PC-9 (cell line): ENCODE measurements at regions not wholly inside any gene's neighbourhood (a gene's known extent, or its start where the extent isn't known, plus 50 kb on each side); places are given as distances from the start of the nearest gene placed in this dataset.
"Not testable (repeated sequence)": the region's sequence is repeated elsewhere in the genome, so short reads cannot be mapped to it uniquely, and the experiment has no call there.

Experiments used
- BruUV-seq: library from RNA; stranded (reverse); fragments of 400-500 nt; replicated peaks from 2 replicates; lab custom pipeline; 2021; lab: Mats Ljungman, UMichigan
- CTCF ChIA-PET: fragments of 300-600 bp; sonication (Branson Sonifier 250); formaldehyde crosslinking; loops from one replicate; lab custom pipeline; 2022; ENCODE audit warnings: antibody characterized with exemption; lab: Charles Lee
- POLR2A ChIA-PET: fragments of 300-600 bp; sonication (Branson Sonifier 250); formaldehyde crosslinking; loops from one replicate; lab custom pipeline; 2022; ENCODE audit warnings: antibody characterized with exemption; ENCODE audit not compliant: unreplicated experiment; lab: Charles Lee
- DNase-seq, 2 experiments: peaks; one replicate each; pipeline versions ENCODE4 v3.0.0 to v3.0.0-alpha.2; 2015 to 2022; ENCODE audit warnings: mixed read lengths in 1 of 2
- H2AFZ ChIP-seq: fragments of 200-600 bp; sonication (generic); 2 replicates; pipeline ENCODE4 v1.8.1; 2017; ENCODE audit warnings: antibody characterized with exemption
- H3F3A ChIP-seq: fragments of 200-600 bp; sonication (generic); 2 replicates; pipeline ENCODE4 v1.8.1; 2017; ENCODE audit warnings: antibody characterized with exemption, mild to moderate bottlenecking, low read depth; ENCODE audit not compliant: insufficient read depth
- H3K27ac ChIP-seq: fragments of 200-600 bp; sonication (generic); 2 replicates; pipeline ENCODE4 v1.6.1; 2016; ENCODE audit warnings: mixed run types
- H3K27me3 ChIP-seq: fragments of 200-600 bp; sonication (generic); 2 replicates; pipeline ENCODE4 v1.6.1; 2016; ENCODE audit warnings: low read depth, mixed run types; ENCODE audit not compliant: insufficient read depth
- H3K36me3 ChIP-seq: fragments of 200-600 bp; sonication (generic); 2 replicates; pipeline ENCODE4 v1.6.1; 2016; ENCODE audit warnings: low read depth, mixed run types
- H3K4me1 ChIP-seq: fragments of 200-600 bp; sonication (generic); replicated peaks from 2 replicates; pipeline ENCODE4 v1.6.1; 2016; ENCODE audit warnings: mixed run types; ENCODE audit not compliant: insufficient read depth
- H3K4me2 ChIP-seq: fragments of 200-600 bp; sonication (generic); 2 replicates; pipeline ENCODE4 v1.6.1; 2017; ENCODE audit warnings: mixed run types
- H3K4me3 ChIP-seq: fragments of 200-600 bp; sonication (generic); 2 replicates; pipeline ENCODE4 v1.6.1; 2016; ENCODE audit warnings: mixed run types
- H3K79me2 ChIP-seq: fragments of 200-600 bp; sonication (generic); 2 replicates; pipeline ENCODE4 v1.6.1; 2017; ENCODE audit warnings: low read depth, mixed run types
- H3K9me2 ChIP-seq: fragments of 200-600 bp; sonication (generic); 2 replicates; pipeline ENCODE4 v1.8.1; 2017; ENCODE audit warnings: mild to moderate bottlenecking; ENCODE audit not compliant: insufficient read depth
- H3K9me3 ChIP-seq: fragments of 200-600 bp; sonication (generic); 2 replicates; pipeline ENCODE4 v1.8.1; 2016; ENCODE audit warnings: low read depth; ENCODE audit not compliant: insufficient read depth
- H4K20me1 ChIP-seq: fragments of 200-600 bp; sonication (generic); 2 replicates; pipeline ENCODE4 v1.8.1; 2017; ENCODE audit not compliant: insufficient read depth
- EZH2 ChIP-seq: fragments of 200-600 bp; sonication (generic); IDR thresholded peaks from 2 replicates; pipeline ENCODE4 v1.8.0; 2017; ENCODE audit warnings: antibody characterized with exemption, low read depth
- intact Hi-C: fragments of 100-400 bp; cut with micrococcal nuclease; formaldehyde crosslinking; loops from one replicate; pipeline ENCODE4 v1.10.0; 2022; ENCODE audit not compliant: unreplicated experiment
- TF ChIP-seq, protein P1 (sequence below): fragments of 200-600 bp; sonication (generic); conservative IDR thresholded peaks from 2 replicates; pipeline ENCODE4 v1.6.1; 2017; ENCODE audit warnings: mixed run types, antibody characterized with exemption, mild to moderate bottlenecking, moderate library complexity

DNA sequence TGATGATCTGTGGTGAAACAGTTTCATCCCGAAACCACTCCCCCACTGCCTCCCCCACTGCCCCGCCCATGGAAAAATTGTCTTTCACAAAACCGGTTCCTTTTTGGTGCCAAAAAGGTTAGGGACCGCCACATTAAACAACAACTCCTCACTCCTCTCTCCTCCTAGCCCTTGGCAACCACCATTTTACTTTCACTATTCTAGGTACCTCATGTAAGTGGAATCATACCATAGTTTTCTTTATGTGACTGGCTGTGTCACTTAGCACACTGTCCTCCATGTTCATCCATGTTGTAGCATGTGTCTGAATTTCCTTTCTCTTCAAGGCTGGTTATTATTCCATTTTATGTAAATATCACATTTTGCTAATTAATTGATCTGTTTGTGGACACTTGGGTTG, 99.3 kb downstream of the UTRN start:
- no peak for TF ChIP-seq EZH2
- TF ChIP-seq, protein P1, sequence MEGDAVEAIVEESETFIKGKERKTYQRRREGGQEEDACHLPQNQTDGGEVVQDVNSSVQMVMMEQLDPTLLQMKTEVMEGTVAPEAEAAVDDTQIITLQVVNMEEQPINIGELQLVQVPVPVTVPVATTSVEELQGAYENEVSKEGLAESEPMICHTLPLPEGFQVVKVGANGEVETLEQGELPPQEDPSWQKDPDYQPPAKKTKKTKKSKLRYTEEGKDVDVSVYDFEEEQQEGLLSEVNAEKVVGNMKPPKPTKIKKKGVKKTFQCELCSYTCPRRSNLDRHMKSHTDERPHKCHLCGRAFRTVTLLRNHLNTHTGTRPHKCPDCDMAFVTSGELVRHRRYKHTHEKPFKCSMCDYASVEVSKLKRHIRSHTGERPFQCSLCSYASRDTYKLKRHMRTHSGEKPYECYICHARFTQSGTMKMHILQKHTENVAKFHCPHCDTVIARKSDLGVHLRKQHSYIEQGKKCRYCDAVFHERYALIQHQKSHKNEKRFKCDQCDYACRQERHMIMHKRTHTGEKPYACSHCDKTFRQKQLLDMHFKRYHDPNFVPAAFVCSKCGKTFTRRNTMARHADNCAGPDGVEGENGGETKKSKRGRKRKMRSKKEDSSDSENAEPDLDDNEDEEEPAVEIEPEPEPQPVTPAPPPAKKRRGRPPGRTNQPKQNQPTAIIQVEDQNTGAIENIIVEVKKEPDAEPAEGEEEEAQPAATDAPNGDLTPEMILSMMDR, result no peak
- H3K9me3 ChIP-seq, result 0 out of 2 replicates have a peak, but pooled peaks cover 3% of the 10 kb centered on the region
- H3K36me3 ChIP-seq, result no peaks in the 10 kb centered on the region; the same call in 1 of the 2 replicates
- peaks cover 14% of the 10 kb centered on the region for H3K79me2 ChIP-seq
- H3K27me3 ChIP-seq, result no peaks in the 10 kb centered on the region
- intact Hi-C loops, result no loop called here
- no peaks in the 10 kb centered on the region for H4K20me1 ChIP-seq
- H3K9me2 ChIP-seq, result no peaks in the 10 kb centered on the region
- no peak overlapping the region for H3K27ac ChIP-seq
- BruUV-seq, result no TSS peak
- no peak for DNase-seq
- no peak overlapping the region for H3K4me3 ChIP-seq
- ChIA-PET CTCF (no interaction called here), POLR2A (no interaction called here)
- no peaks in the 10 kb centered on the region for H3K4me1 ChIP-seq
- no peak overlapping the region for H2AFZ ChIP-seq
- no peak overlapping the region for H3K4me2 ChIP-seq
- H3F3A ChIP-seq, result 0 out of 2 replicates have a peak, but pooled peaks cover 4% of the 10 kb centered on the region

DNA sequence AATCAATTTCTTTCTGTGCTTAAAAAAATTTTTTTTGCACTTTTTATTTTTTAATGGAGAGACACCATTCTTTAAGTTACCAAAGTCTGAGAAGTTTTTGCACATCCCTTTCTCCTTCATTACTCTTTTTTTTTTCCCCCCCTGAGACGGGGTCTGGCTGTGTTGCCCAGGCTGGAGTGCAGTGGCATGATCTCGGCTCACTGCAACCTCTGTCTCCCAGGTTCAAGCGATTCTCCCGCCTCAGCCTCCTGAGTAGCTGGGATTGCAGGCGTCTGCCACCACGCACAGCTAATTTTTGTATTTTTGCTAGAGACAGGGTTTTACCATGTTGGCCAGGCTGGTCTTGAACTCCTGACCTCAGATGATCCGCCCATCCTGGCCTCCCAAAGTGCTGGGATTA, 104.3 kb downstream of the UTRN start:
- POLR2A ChIA-PET, result interaction anchor here (0.7 kb wide), 1 partner anchor 40 kb away, joined by 5 read pairs; no protein-coding TSS in a partner anchor

DNA sequence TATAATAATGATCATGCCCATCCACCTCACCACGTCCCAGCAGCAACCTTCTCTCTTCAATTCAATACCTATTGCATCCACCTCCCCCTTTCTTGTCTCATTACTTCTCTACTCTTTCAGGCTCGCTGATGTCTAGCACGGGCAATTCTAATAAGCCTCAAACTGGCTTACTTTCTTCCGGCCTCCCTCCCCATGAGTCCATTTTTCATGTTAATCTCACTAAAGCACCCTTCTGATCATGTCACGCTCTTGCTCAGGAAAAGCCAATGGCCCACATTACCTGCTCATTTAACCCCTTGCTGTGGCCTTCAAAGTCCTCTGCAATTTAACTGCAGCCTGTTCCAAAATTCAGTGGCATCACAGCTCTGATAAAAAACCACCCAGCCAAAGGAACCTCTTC, 105.1 kb downstream of the UTRN start:
- ChIA-PET POLR2A (interaction anchor here (0.7 kb wide), 1 partner anchor 258 kb away, joined by 6 read pairs; no protein-coding TSS in a partner anchor), CTCF (no interaction called here)
- H3F3A ChIP-seq, result peaks cover 6% of the 10 kb centered on the region; the same call in 1 of the 2 replicates
- H2AFZ ChIP-seq, result no peak overlapping the region
- H3K36me3 ChIP-seq, result no peaks in the 10 kb centered on the region
- H3K4me2 ChIP-seq, result no peak overlapping the region
- H3K4me1 ChIP-seq, result peaks cover 9% of the 10 kb centered on the region
- intact Hi-C loops, result no loop called here
- no peaks in the 10 kb centered on the region; the same call in 1 of the 2 replicates for H4K20me1 ChIP-seq
- BruUV-seq, result no TSS peak
- no peaks in the 10 kb centered on the region for H3K27me3 ChIP-seq
- no peaks in the 10 kb centered on the region; the same call in 1 of the 2 replicates for H3K9me2 ChIP-seq
- H3K9me3 ChIP-seq, result no peaks in the 10 kb centered on the region
- no peak for DNase-seq
- H3K27ac ChIP-seq, result no peak overlapping the region
- TF ChIP-seq, protein P1, result no peak
- TF ChIP-seq EZH2, result no peak
- H3K79me2 ChIP-seq, result peaks cover 4% of the 10 kb centered on the region; the same call in 1 of the 2 replicates
- no peak overlapping the region for H3K4me3 ChIP-seq

More for the DNA sequence above, 104.3 kb downstream of the UTRN start:
- H3K79me2 ChIP-seq, H3F3A ChIP-seq, intact Hi-C loops, CTCF ChIA-PET, BruUV-seq, H3K9me3 ChIP-seq, H2AFZ ChIP-seq, H3K4me1 ChIP-seq, H3K4me3 ChIP-seq, H3K9me2 ChIP-seq, H3K4me2 ChIP-seq, H4K20me1 ChIP-seq, DNase-seq, H3K27me3 ChIP-seq, H3K36me3 ChIP-seq, H3K27ac ChIP-seq: not testable (repeated sequence)
